PFSK-1 (cell line): ENCODE measurements at regions not wholly inside any gene's neighbourhood (a gene's known extent, or its start where the extent isn't known, plus 50 kb on each side); places are given as distances from the start of the nearest gene placed in this dataset.

Experiments used
- FOXP2 ChIP-seq: optimal IDR thresholded peaks from 2 replicates; pipeline ENCODE3; 2011; ENCODE audit warnings: borderline replicate concordance, control low read depth, inconsistent platforms; ENCODE audit not compliant: insufficient read depth; ENCODE audit errors: extremely low read length, extremely low read depth
- POLR2AphosphoS5 ChIP-seq: IDR thresholded peaks from 2 replicates; pipeline ENCODE4 v1.6.1; 2012; ENCODE audit warnings: low read depth, mild to moderate bottlenecking, control low read depth, low read length, moderate library complexity
- SIN3A ChIP-seq: IDR thresholded peaks from 2 replicates; pipeline ENCODE4 v1.6.1; 2012; ENCODE audit warnings: mild to moderate bottlenecking, low read length, moderate library complexity, borderline replicate concordance; ENCODE audit not compliant: insufficient read depth
- TAF1 ChIP-seq: IDR thresholded peaks from 2 replicates; pipeline ENCODE4 v1.6.1; 2012; ENCODE audit warnings: low read length, control low read depth, borderline replicate concordance; ENCODE audit not compliant: insufficient read depth
- TF ChIP-seq, protein P1 (sequence below), 2 experiments: IDR thresholded peaks; 2 replicates each; pipeline versions ENCODE4 v1.6.1 to v1.8.0; 2011 to 2012; ENCODE audit warnings: low read depth in 2 of 2, low read length in 2 of 2, control low read depth in 1 of 2, inconsistent platforms in 1 of 2, mild to moderate bottlenecking in 1 of 2, moderate library complexity in 1 of 2; ENCODE audit not compliant: insufficient read depth in 1 of 2

DNA sequence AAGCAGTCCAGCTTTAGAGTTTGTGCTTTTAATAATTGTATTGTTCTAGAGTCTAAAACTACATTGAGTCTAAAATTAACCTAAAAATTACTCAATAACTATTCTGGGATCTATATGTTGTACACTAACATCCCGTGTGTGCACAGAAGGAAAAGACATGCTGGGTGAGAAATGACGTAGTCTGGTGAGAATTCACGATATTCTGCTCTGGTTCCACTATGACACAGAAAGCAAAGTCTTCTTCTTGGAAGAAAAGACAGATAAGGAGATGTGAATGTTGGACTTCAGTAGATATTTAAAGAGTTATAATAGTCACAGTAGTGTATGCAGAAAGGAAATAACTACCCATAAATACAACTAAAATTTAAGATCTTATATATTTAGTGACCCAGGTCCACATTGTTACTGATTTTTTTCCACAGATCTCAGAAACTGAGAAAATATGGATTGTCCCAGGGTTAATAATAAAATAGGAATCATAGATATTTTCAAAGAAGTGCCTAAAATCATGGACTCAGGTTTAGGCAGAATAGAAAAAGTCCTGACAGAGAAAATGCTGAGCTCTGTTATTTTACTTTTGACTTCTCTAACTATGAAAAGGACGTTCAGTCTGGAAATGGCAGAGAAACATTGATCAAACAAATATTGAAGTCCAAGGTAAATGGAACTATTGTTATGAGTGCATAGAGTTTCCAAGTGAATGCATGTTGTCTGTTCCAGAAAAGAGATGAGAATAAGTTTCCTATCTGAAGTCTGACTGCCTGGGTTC, 170.7 kb downstream of the ANKRD50 start:
- no peak for TF ChIP-seq POLR2AphosphoS5
- TF ChIP-seq SIN3A = no peak
- no peak for TF ChIP-seq TAF1
- TF ChIP-seq FOXP2 = no peak

DNA sequence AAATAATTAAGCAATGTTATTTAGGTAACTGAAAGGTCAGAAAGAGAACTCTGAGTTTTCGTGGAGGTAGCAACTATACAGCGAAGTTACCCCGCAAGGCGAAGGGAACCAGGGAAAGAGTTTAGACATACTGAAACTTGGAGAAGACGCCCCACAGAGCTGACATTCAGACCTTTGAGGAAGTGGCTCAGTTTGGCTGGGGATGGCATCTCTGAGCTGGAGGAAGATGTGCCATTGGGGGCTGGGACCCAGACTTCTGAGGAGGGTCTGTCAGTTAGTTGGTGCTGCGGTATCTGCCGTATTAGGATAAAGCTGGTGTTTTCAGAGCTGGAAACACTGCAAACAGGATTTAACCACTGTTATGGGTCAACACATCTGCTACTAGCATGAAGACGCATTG, 156.6 kb downstream of the ANKRD50 start:
- TF ChIP-seq FOXP2 (no peak), TAF1 (no peak), POLR2AphosphoS5 (no peak), SIN3A (no peak)
- TF ChIP-seq, protein P1, sequence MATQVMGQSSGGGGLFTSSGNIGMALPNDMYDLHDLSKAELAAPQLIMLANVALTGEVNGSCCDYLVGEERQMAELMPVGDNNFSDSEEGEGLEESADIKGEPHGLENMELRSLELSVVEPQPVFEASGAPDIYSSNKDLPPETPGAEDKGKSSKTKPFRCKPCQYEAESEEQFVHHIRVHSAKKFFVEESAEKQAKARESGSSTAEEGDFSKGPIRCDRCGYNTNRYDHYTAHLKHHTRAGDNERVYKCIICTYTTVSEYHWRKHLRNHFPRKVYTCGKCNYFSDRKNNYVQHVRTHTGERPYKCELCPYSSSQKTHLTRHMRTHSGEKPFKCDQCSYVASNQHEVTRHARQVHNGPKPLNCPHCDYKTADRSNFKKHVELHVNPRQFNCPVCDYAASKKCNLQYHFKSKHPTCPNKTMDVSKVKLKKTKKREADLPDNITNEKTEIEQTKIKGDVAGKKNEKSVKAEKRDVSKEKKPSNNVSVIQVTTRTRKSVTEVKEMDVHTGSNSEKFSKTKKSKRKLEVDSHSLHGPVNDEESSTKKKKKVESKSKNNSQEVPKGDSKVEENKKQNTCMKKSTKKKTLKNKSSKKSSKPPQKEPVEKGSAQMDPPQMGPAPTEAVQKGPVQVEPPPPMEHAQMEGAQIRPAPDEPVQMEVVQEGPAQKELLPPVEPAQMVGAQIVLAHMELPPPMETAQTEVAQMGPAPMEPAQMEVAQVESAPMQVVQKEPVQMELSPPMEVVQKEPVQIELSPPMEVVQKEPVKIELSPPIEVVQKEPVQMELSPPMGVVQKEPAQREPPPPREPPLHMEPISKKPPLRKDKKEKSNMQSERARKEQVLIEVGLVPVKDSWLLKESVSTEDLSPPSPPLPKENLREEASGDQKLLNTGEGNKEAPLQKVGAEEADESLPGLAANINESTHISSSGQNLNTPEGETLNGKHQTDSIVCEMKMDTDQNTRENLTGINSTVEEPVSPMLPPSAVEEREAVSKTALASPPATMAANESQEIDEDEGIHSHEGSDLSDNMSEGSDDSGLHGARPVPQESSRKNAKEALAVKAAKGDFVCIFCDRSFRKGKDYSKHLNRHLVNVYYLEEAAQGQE (IDR thresholded peaks at IDR 0.05; ENCODE audit: insufficient read depth in 1 of 2, low read depth in 2 of 2, low read length in 2 of 2) = no peak

GRCh38 chr4:124564121-124564520, 148.4 kb downstream of the ANKRD50 start:
- TF ChIP-seq FOXP2 = no peak
- no peak for TF ChIP-seq SIN3A

GRCh38 chr4:124565371-124565770, 147.2 kb downstream of the ANKRD50 start:
- TF ChIP-seq POLR2AphosphoS5 (no peak), TAF1 (no peak), FOXP2 (no peak), SIN3A (no peak)
- TF ChIP-seq, protein P1 (IDR thresholded peaks at IDR 0.05; ENCODE audit: insufficient read depth in 1 of 2, low read depth in 2 of 2, low read length in 2 of 2) = no peak

DNA sequence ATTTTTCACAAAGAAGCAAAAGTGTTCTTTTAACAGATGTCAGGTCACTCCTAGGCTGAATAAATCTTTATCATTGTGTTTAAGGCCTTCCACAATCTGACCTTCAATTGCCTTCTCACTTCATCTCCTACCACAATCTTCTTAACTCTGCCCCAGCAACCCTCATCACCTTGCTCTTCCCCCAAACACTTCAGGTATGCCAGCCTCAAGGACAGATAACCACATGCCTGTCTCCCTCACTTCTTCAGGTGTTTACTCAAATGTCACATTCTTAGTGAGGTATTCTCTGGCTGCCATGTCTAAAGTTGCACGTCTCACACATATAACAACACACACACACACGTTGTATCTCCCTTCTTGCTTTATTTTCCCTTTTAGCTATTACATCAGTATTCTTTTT, 146.5 kb downstream of the ANKRD50 start:
- TF ChIP-seq, protein P1 (IDR thresholded peaks at IDR 0.05; ENCODE audit: insufficient read depth in 1 of 2, low read depth in 2 of 2, low read length in 2 of 2) = no peak
- no peak for TF ChIP-seq TAF1
- no peak for TF ChIP-seq POLR2AphosphoS5
- no peak for TF ChIP-seq SIN3A

DNA sequence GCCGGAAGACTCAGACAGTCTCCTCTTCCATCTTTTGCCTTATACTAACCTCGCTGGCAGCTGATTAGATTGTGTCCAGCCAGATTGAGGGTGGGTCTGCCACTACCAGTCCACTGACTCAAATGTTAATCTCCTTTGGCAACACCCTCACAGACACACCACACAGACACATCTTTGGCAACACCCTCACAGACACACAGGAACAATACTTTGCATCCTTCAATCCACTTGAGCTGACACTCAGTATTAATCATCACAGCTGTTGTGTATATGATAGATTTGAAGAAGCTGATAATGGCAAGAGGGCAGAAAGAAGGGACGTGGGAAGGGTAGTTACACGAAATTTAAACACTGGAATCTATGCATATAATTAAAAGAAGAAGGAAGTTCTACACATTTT, 139.5 kb downstream of the ANKRD50 start:
- TF ChIP-seq SIN3A (no peak), POLR2AphosphoS5 (no peak), FOXP2 (no peak)
- TF ChIP-seq, protein P1 (IDR thresholded peaks at IDR 0.05; ENCODE audit: insufficient read depth in 1 of 2, low read depth in 2 of 2, low read length in 2 of 2) = no peak
